Suprapubic skin (tissue), 4 donors: ENCODE measurements at regions not wholly inside any gene's neighbourhood (a gene's known extent, or its start where the extent isn't known, plus 50 kb on each side); places are given as distances from the start of the nearest gene placed in this dataset.

Source experiments
- DNase-seq, 2 donors: peaks; one replicate each; pipeline ENCODE4 v3.0.0-alpha.2; 2019; ENCODE audit warnings: low spot score in 2 of 2
- H3K27ac ChIP-seq: fragments of 200-600 bp; sonication (generic); one replicate; pipeline ENCODE4 v1.5.1; 2019
- H3K27me3 ChIP-seq: fragments of 200-600 bp; sonication (generic); one replicate; pipeline ENCODE4 v1.5.1; 2019
- H3K36me3 ChIP-seq: fragments of 200-600 bp; sonication (generic); one replicate; pipeline ENCODE4 v1.5.1; 2019
- H3K4me1 ChIP-seq: fragments of 200-600 bp; sonication (generic); one replicate; pipeline ENCODE4 v1.5.1; 2019
- H3K4me3 ChIP-seq: fragments of 200-600 bp; sonication (generic); one replicate; pipeline ENCODE4 v1.5.1; 2019; ENCODE audit warnings: mild to moderate bottlenecking
- H3K9me3 ChIP-seq: fragments of 200-600 bp; sonication (generic); one replicate; pipeline ENCODE4 v1.5.1; 2019
- EP300 ChIP-seq: sonication (generic); formaldehyde crosslinking; IDR thresholded peaks from one replicate; pipeline ENCODE4 v1.6.1; 2017; ENCODE audit warnings: antibody characterized with exemption
- POLR2A ChIP-seq, 2 donors: fragments of 450-650 bp; IDR thresholded peaks; one replicate each; pipeline ENCODE4 v1.6.1; 2017; ENCODE audit warnings: antibody characterized with exemption in 2 of 2, mild to moderate bottlenecking in 2 of 2, moderate library complexity in 2 of 2
- POLR2AphosphoS5 ChIP-seq, 3 donors: sonication (generic); formaldehyde crosslinking; IDR thresholded peaks; one replicate each; pipeline ENCODE4 v1.6.1; 2017; ENCODE audit warnings: antibody characterized with exemption in 3 of 3
- WGBS: methylation state at CpG from one replicate; pipeline ENCODE4 v1.1.5; 2018; 5-methylcytosine and 5-hydroxymethylcytosine counted together
- TF ChIP-seq, protein P1 (sequence below), 2 donors: fragments of 200-600 bp in 1 of 2; fragments of 450-650 bp in 1 of 2; sonication (generic) in 1 of 2; IDR thresholded peaks; one replicate each; pipeline ENCODE4 v1.5.1; 2016 to 2019; ENCODE audit warnings: antibody characterized with exemption in 2 of 2, mild to moderate bottlenecking in 1 of 2, moderate library complexity in 1 of 2

DNA sequence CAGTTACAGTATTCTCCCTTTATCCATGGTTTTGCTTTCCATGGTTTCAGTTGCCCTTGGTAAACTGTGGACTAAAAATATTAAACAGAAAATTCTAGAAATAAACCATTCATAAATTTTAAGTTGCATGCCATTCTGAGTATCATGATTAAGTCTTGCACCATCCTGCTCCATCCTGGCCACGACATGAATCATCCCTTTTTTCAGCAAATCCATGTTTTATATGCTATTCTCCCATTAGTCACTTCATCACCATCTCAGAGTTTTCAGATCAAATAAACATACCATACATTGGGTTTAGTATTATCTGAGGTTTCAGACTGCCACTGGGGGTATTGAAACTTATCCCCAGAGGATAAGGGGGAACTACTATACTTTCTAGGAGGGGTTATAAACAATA lies 234.4 kb upstream of the ATP10B start:
- no peaks in the 10 kb centered on the region for H3K9me3 ChIP-seq
- H3K27me3 ChIP-seq: no peaks in the 10 kb centered on the region
- H3K4me3 ChIP-seq: no peak overlapping the region
- WGBS: 24% methylated on average over 1 of the region's 1 CpG
- no peaks in the 10 kb centered on the region for H3K4me1 ChIP-seq
- TF ChIP-seq POLR2A (IDR thresholded peaks at IDR 0.05): no peak
- DNase-seq: no peak
- H3K36me3 ChIP-seq: no peaks in the 10 kb centered on the region
- H3K27ac ChIP-seq: no peak overlapping the region

DNA sequence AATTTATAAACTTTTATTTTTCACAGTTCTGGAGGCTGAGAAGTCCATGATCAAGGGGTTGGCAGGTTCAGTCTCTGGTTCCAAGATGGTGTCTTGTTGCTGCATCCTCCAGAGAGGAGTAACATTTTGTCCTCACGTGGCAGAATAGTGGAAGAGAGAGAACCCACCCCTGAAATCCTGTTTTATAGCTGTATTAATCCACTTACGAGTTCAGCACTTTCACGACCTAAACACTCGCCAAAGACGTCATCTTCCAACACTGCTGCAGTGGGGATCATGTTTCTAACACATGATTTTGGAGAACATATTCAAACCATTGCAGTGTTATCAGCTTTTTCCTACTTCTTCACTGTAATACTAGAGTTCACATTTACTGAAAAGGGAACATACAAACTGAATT lies 233.0 kb upstream of the ATP10B start:
- 44% methylated on average over 5 of the region's 5 CpGs for WGBS
- TF ChIP-seq POLR2AphosphoS5 (IDR thresholded peaks at IDR 0.05) (no peak), POLR2A (IDR thresholded peaks at IDR 0.05) (no peak), EP300 (no peak)
- TF ChIP-seq, protein P1, sequence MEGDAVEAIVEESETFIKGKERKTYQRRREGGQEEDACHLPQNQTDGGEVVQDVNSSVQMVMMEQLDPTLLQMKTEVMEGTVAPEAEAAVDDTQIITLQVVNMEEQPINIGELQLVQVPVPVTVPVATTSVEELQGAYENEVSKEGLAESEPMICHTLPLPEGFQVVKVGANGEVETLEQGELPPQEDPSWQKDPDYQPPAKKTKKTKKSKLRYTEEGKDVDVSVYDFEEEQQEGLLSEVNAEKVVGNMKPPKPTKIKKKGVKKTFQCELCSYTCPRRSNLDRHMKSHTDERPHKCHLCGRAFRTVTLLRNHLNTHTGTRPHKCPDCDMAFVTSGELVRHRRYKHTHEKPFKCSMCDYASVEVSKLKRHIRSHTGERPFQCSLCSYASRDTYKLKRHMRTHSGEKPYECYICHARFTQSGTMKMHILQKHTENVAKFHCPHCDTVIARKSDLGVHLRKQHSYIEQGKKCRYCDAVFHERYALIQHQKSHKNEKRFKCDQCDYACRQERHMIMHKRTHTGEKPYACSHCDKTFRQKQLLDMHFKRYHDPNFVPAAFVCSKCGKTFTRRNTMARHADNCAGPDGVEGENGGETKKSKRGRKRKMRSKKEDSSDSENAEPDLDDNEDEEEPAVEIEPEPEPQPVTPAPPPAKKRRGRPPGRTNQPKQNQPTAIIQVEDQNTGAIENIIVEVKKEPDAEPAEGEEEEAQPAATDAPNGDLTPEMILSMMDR (IDR thresholded peaks at IDR 0.05): no peak
- H3K9me3 ChIP-seq: no peaks in the 10 kb centered on the region
- no peak overlapping the region for H3K4me3 ChIP-seq
- H3K27me3 ChIP-seq: no peaks in the 10 kb centered on the region
- H3K27ac ChIP-seq: no peak overlapping the region
- H3K4me1 ChIP-seq: no peaks in the 10 kb centered on the region
- H3K36me3 ChIP-seq: no peaks in the 10 kb centered on the region
- DNase-seq: no peak

DNA sequence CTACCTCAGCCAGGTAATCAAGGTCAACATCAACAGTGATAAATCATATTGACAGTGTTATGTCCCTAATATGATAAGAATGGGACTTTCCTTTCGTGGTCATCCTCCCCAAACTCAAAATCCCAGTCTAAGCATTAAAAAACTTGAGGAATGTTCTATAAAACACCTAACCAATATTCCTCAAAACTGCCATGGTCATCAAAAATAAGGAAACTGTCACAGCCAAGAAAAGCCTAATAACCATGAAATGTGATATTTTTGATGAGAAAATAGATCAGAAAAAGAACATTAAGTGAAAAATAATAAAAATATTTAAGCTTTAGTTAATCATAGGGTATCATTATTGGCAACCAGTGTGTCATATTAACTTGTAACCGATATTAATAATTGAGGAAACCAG lies 232.1 kb upstream of the ATP10B start:
- no peak overlapping the region for H3K4me3 ChIP-seq
- H3K4me1 ChIP-seq: no peaks in the 10 kb centered on the region
- no peaks in the 10 kb centered on the region for H3K9me3 ChIP-seq
- no peaks in the 10 kb centered on the region for H3K36me3 ChIP-seq
- DNase-seq: no peak
- no peak for TF ChIP-seq EP300
- TF ChIP-seq, protein P1 (IDR thresholded peaks at IDR 0.05): no peak
- no peak for TF ChIP-seq POLR2AphosphoS5 (IDR thresholded peaks at IDR 0.05)
- TF ChIP-seq POLR2A (IDR thresholded peaks at IDR 0.05): no peak
- H3K27me3 ChIP-seq: no peaks in the 10 kb centered on the region
- WGBS: 66% methylated on average over 2 of the region's 2 CpGs
- H3K27ac ChIP-seq: no peak overlapping the region

GRCh38 chr5:161078793-161079192 lies 226.8 kb upstream of the ATP10B start:
- Histone ChIP-seq H3K27me3 (no peaks in the 10 kb centered on the region), H3K4me3 (no peak overlapping the region), H3K9me3 (no peaks in the 10 kb centered on the region), H3K27ac (no peak overlapping the region), H3K4me1 (no peaks in the 10 kb centered on the region), H3K36me3 (no peaks in the 10 kb centered on the region)
- DNase-seq: no peak
- WGBS: 57% methylated on average over 4 of the region's 4 CpGs
- no peak for TF ChIP-seq EP300

DNA sequence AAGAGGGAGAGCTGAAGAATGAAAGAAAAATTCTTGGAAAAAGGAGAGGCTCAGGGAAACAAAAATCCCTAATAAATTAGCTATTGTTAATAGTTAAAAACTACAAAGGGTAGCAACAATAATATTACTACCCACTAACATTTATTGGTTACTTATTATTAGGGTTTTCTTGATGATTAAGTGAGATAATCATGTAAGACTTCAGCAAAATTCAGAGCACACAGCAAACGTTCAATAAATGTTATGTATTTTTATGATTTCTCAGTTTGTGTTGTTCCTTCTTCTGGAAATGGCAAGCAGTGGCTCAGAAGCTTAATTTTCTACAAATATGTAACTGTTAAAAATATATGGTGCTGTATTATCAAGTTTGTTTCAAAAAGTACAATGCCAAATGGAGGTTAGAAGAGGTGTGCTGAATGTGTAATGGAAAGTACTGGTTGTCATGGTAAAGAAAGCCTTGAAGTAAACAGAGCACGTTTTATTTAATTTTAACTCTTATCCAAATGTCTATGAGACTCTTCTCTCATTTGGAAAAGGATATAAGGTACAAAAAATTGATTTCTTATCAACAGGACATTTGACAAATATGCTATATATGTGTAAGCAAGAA lies 226.0 kb upstream of the ATP10B start:
- no peak for TF ChIP-seq EP300
- TF ChIP-seq, protein P1 (IDR thresholded peaks at IDR 0.05): no peak
- TF ChIP-seq POLR2AphosphoS5 (IDR thresholded peaks at IDR 0.05): no peak
- TF ChIP-seq POLR2A (IDR thresholded peaks at IDR 0.05): no peak
- Histone ChIP-seq H3K4me3 (no peak overlapping the region), H3K4me1 (no peaks in the 10 kb centered on the region), H3K36me3 (no peaks in the 10 kb centered on the region), H3K27me3 (no peaks in the 10 kb centered on the region), H3K27ac (no peak overlapping the region), H3K9me3 (no peaks in the 10 kb centered on the region)
- DNase-seq: no peak
- 43% methylated on average over 2 of the region's 2 CpGs for WGBS

DNA sequence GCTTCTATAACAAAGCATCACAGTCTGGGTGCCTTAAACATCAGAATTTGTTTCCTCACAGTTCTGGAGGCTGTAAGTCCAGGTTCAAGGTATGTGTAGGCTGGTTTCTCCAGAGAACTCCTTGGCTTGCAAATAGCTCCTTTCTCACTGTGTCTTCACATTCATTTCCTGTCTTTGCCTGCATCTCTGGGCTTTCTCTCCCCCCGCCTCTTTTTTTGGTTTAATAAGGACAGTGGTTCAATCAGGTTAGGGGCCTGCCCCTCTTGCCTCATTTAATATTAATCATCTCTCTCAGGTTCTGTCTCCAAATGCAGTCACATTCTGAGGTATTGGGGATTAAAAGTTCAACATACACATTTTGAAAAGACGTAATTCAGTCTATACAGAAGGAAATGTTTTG lies 225.5 kb upstream of the ATP10B start:
- WGBS: 74% methylated on average over 2 of the region's 2 CpGs
- Histone ChIP-seq H3K27me3 (no peaks in the 10 kb centered on the region), H3K4me3 (no peak overlapping the region), H3K27ac (no peak overlapping the region), H3K9me3 (no peaks in the 10 kb centered on the region), H3K36me3 (no peaks in the 10 kb centered on the region), H3K4me1 (no peaks in the 10 kb centered on the region)
- no peak for TF ChIP-seq POLR2AphosphoS5 (IDR thresholded peaks at IDR 0.05)
- DNase-seq: no peak

- Histone ChIP-seq H3K9me3 (no peaks in the 10 kb centered on the region), H3K27ac (no peak overlapping the region), H3K4me1 (no peaks in the 10 kb centered on the region), H3K36me3 (no peaks in the 10 kb centered on the region), H3K27me3 (no peaks in the 10 kb centered on the region), H3K4me3 (no peak overlapping the region)
- WGBS: 13% methylated on average over 2 of the region's 2 CpGs
- no peak for DNase-seq
- no peak for TF ChIP-seq EP300
- TF ChIP-seq, protein P1 (IDR thresholded peaks at IDR 0.05): no peak
- no peak for TF ChIP-seq POLR2AphosphoS5 (IDR thresholded peaks at IDR 0.05)
- TF ChIP-seq POLR2A (IDR thresholded peaks at IDR 0.05): no peak
Measured at GRCh38 chr5:161064781-161065180, 212.8 kb upstream of the ATP10B start.
